GM21367 (cell line): ENCODE measurements at regions not wholly inside any gene's neighbourhood (a gene's known extent, or its start where the extent isn't known, plus 50 kb on each side); places are given as distances from the start of the nearest gene placed in this dataset.

Experiments
- ATAC-seq: cut with Tn5 transposase; IDR thresholded peaks from one replicate; pipeline ENCODE4 v1.9.1; 2021; ENCODE audit not compliant: unreplicated experiment

GRCh38 chr18:28823506-28824182 lies 646.7 kb upstream of the CDH2 start:
- ATAC-seq, result no peak

GRCh38 chr18:28820353-28820752 lies 643.4 kb upstream of the CDH2 start:
- no peak for ATAC-seq

- ATAC-seq, result no peak
Measured at GRCh38 chr18:28816155-28816554, 639.2 kb upstream of the CDH2 start.

GRCh38 chr18:28814365-28814764 lies 637.4 kb upstream of the CDH2 start:
- ATAC-seq, result no peak

GRCh38 chr18:28808373-28808772 lies 631.4 kb upstream of the CDH2 start:
- no peak for ATAC-seq

- ATAC-seq, result no peak
Measured at GRCh38 chr18:28805491-28805890, 628.6 kb upstream of the CDH2 start.

GRCh38 chr18:28804512-28805202 lies 627.7 kb upstream of the CDH2 start:
- no peak for ATAC-seq

GRCh38 chr18:28802546-28802945 lies 625.6 kb upstream of the CDH2 start:
- no peak for ATAC-seq

GRCh38 chr18:28801876-28802275 lies 624.9 kb upstream of the CDH2 start:
- no peak for ATAC-seq

- ATAC-seq, result no peak
Measured at GRCh38 chr18:28794459-28795245, 617.7 kb upstream of the CDH2 start.

- ATAC-seq, result no peak
Measured at GRCh38 chr18:28793901-28794300, 617.0 kb upstream of the CDH2 start.

GRCh38 chr18:28792404-28793086 lies 615.6 kb upstream of the CDH2 start:
- no peak for ATAC-seq

GRCh38 chr18:28791101-28791500 lies 614.2 kb upstream of the CDH2 start:
- no peak for ATAC-seq

GRCh38 chr18:28789502-28789901 lies 612.6 kb upstream of the CDH2 start:
- ATAC-seq, result no peak

- ATAC-seq, result no peak
Measured at GRCh38 chr18:28786926-28787325, 610.0 kb upstream of the CDH2 start.

- no peak for ATAC-seq
Measured at GRCh38 chr18:28781616-28782362, 604.9 kb upstream of the CDH2 start.

- no peak for ATAC-seq
Measured at GRCh38 chr18:28778706-28779105, 601.8 kb upstream of the CDH2 start.

- no peak for ATAC-seq
Measured at GRCh38 chr18:28777756-28778155, 600.8 kb upstream of the CDH2 start.

GRCh38 chr18:28771849-28772248 lies 594.9 kb upstream of the CDH2 start:
- no peak for ATAC-seq
